Stimulated activated CD4-positive, alpha-beta T cell treated with anti-CD3 and anti-CD28 coated beads, Interleukin-2, amount 100 ng/mL, for 4 hours (primary cell): ENCODE measurements at regions not wholly inside any gene's neighbourhood (a gene's known extent, or its start where the extent isn't known, plus 50 kb on each side); places are given as distances from the start of the nearest gene placed in this dataset.
"Not testable (repeated sequence)": the region's sequence is repeated elsewhere in the genome, so short reads cannot be mapped to it uniquely, and the experiment has no call there.

Source experiments
- DNase-seq: peaks from one replicate; pipeline ENCODE4 v3.0.0-alpha.2; 2020; ENCODE audit warnings: low read depth

DNA sequence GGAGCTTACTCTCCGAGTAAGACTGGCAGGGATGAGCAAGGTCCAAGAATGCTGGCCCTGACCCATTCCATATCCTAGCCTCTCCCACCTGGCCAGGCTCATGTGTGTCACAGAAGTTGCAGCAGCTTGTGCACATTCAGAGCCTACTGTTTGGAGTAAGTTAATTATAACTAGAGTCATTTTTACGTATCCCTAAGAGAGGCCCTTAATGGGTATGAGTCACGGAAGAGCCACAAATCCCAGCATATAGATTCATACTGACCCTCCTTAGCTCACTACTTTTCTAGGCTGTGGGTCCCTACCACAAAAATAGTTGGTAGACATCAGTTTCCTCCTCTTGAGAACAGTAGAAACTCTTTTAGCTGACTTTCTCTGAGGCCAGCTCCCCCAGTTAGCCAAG is 118.3 kb upstream of the FRG1 start:
- no peak for DNase-seq

- no peak for DNase-seq
Observed at GRCh38 chr4:189823591-189823990, 117.1 kb upstream of the FRG1 start.

GRCh38 chr4:189825466-189825865 is 115.2 kb upstream of the FRG1 start:
- no peak for DNase-seq

DNA sequence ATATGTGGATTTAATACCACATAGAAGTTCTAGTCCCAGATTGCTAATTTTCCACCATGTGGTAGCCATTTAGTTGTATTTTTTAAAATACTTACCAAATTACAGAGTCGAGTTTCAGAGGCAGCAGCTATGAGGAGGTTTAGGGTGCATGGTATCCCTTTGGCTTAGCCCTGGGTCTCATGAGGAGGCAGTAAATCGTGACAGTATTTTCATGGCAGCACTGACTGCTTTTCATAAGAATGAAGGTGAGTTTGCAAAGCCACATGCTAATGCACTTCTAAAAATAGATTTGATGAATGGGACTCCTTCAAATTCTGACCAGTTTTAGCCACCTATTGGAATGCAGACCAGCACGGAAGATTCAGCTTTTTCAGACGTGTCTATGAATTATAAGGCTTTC is 114.0 kb upstream of the FRG1 start:
- DNase-seq = no peak

GRCh38 chr4:189828081-189828697 is 112.5 kb upstream of the FRG1 start:
- DNase-seq = no peak

GRCh38 chr4:189832528-189832927 is 108.1 kb upstream of the FRG1 start:
- DNase-seq = no peak

GRCh38 chr4:189834616-189835015 is 106.1 kb upstream of the FRG1 start:
- no peak for DNase-seq

DNA sequence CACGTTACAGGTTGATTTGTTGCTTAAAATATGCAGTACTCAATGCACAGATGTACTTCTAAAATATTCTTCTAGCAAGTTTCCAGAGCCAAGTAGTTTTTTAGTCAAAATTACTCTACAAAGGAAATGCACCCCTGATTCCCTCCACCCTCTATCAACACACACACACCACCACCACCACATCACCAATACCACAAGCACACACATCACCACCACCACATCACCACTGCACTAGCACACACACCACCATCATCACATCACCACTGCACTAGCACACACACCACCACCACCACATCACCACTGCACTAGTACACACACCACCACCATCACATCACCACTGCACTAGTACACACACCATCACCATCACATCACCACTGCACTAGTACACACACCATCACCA is 105.2 kb upstream of the FRG1 start:
- no peak for DNase-seq

DNA sequence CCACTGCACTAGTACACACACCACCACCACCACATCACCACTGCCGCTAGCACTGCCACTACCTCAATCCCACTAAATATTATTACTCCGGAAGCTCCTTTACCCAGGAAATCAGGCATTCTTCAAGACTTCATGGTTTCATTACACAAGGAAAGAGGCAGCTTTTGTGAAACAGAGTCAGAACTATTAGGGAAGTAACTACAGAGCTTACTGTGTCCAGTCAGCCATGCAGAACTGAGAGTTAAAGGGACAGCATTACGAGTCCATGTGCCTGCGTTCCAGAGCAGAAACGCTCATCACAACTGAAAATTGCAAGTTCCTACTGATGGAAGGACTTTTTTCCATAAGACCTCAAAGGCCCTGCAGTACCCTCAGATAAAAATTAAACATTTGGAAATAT is 103.2 kb upstream of the FRG1 start:
- DNase-seq = no peak

DNA sequence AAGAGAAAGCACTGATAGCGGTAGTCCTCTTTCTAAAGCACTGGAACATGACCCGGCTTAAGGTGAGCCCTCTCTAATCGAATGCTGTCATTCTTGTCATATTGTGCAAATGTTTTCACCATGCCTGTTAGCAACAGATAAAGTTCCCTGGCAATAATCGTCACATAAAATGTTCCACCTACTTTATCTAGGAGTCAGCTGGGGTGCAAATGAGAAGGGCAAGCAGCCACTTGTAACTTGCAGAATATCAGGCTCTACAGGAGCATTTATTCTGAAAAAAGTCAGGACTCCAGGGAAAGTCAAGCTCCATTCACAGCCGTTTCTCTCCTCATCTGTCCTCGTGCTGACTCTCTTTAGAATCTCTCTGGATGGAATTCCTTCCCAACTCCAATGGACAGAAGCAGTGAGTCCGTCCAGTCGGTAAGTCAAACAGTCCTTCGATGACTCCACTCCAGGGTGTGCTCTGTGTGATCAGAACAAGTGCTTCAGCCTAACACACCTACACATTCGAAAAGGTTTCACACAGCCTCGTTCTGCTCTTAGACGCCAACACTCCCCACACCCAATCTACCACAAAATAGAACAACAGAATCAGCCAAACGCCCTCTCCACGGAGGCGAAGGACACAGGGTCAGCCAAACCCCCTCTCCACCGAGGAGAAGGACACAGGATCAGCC is 101.7 kb upstream of the FRG1 start:
- no peak for DNase-seq

GRCh38 chr4:189840356-189840755 is 100.3 kb upstream of the FRG1 start:
- no peak for DNase-seq

DNA sequence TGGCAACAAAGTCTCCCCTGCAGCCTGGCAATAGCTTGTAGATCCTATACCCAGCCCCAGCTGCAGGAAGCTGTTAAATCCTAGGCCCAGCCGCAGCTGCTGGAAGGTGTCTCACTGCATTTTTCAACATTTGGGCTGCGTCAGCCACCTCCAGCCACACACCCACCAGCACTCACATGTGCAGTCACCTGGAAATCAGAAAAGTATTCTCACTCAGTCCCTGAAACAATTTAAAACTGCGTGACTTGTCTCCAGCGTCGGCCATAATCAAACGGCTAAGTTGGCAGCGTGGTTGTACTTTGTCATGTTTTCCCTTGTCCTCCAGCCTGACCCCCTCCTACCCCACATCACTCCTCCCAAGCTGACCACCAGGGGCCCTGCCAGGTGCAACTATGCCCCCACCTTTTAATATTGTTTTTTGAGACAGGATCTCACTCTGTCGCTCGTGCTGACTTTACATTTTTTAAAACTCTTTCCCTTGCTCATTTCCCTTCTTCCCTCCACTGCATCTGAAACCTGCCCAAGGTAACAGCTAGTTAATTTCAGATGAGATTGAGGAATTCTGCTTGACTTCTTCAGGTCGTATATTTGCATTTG is 97.2 kb upstream of the FRG1 start:
- no peak for DNase-seq

DNA sequence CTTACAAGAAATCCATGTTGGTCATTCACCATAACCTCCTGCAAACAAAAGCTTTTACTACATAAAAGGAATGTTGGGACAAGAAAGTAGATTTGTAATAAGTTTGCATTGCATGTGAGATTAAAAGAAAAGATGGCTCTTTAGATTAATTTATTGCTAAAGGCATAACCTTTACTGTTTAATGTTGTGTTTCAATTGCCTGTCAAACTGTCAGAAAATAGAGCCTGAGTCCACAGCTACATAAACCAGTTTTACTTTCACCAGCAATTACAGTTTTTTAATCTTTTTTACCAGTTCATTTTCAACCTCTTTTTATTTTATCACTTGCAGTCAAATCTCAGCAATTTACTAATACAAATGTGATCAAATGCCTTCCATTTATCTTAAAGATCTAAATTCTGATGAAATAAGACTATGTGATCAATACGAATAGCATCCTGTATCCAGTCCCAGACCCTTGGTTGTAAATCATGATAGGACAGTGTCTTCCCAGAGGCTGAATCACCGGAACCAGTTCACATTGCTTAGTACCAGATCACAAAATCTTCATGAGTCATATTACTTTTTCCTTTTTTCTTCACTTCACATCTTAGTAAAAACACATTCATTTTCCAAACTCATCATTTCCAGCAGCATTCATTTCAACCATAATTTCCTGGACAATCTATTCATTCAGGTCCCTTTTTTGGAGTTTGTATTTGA is 95.4 kb upstream of the FRG1 start:
- no peak for DNase-seq

DNA sequence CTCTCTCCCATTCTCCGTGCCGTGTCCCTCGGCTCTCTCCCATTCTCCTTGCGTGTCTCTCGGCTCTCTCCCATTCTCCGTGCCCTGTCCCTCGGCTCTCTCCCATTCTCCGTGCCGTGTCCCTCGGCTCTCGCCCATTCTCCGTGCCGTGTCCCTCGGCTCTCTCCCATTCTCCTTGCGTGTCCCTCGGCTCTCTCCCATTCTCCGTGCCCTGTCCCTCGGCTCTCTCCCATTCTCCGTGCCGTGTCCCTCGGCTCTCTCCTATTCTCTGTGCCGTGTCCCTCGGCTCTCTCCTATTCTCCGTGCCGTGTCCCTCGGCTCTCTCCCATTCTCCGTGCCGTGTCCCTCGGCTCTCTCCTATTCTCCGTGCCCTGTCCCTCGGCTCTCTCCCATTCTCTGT is 94.6 kb upstream of the FRG1 start:
- DNase-seq = not testable (repeated sequence)

DNA sequence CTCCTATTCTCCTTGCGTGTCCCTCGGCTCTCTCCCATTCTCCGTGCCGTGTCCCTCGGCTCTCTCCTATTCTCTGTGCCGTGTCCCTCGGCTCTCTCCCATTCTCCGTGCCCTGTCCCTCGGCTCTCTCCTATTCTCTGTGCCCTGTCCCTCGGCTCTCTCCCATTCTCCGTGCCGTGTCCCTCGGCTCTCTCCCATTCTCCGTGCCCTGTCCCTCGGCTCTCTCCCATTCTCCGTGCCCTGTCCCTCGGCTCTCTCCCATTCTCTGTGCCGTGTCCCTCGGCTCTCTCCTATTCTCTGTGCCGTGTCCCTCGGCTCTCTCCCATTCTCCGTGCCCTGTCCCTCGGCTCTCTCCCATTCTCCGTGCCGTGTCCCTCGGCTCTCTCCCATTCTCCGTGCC is 94.1 kb upstream of the FRG1 start:
- not testable (repeated sequence) for DNase-seq

DNA sequence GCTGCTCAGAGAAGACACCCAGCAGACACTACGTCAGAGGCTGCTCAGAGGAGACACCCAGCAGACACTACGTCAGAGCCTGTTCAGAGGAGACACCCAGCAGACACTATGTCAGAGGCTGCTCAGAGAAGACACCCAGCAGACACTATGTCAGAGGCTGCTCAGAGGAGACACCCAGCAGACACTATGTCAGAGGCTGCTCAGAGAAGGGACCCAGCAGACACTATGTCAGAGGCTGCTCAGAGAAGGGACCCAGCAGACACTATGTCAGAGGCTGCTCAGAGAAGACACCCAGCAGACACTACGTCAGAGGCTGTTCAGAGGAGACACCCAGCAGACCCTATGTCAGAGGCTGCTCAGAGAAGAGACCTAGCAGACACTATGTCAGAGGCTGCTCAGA is 92.0 kb upstream of the FRG1 start:
- not testable (repeated sequence) for DNase-seq

DNA sequence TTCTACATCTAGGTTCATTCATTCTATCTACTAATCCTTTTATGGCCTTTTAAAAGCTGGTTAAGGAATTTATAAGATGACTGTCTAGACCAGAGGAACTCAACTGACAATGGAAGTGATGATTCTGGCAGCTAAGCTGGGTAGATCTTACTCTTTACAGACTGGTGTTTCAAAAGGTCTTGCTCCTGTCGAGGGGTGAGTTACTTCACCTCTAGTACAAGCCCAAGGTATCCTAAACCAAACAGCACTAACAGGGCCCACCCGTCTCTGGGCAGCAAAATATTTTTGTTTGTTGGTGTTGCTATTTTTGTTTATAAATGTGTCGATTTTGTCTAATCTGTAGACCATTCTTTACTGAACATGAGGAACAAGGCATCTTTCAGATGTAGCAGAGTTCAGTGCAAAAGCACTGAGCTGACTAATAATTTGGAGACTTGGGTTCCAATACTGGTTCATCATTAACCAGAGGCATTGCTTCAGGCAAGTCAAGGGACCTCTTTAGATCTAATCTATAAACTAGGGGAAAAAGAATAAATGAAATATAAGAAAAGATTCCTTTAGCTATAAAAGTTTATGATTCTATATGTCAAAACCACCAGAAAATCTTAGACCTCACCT is 90.3 kb upstream of the FRG1 start:
- DNase-seq = no peak

GRCh38 chr4:189858435-189858834 is 82.2 kb upstream of the FRG1 start:
- DNase-seq = no peak

DNA sequence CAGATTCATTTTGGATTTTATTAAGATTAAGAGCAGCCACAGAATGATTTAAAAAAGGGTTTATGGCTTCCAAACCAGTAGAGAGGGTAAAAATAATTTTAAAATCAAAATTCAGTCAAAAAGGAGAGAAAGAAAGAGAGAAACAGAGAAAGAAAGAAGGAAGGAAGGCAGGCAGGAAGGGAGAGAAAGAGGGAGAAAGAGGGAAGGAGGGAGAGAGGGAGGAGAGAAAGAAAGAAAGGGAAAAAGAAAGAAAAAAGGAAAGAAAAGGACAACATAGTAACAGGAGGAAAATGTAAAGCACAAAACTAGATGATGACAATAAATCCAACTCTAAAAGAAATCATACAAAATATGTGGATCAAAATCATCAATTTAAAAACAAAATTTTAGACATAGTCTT is 79.6 kb upstream of the FRG1 start:
- no peak for DNase-seq

DNA sequence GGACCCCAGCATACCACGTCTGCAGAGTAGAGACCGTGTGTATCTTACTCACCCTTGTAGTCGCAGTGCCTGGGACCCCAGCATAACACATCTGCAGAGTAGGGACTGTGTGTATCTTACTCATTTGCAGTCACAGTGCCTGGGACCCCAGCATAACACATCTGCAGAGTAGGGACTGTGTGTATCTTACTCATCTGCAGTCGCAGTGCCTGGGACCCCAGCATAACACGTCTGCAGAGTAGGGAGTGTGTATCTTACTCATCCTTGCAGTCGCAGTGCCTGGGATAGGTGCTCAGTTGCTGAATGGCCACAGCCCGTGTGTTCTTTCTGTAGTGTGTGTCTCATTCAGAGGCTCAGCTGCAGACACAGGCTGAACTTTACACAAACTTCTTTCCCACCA is 71.4 kb upstream of the FRG1 start:
- DNase-seq = no peak

DNA sequence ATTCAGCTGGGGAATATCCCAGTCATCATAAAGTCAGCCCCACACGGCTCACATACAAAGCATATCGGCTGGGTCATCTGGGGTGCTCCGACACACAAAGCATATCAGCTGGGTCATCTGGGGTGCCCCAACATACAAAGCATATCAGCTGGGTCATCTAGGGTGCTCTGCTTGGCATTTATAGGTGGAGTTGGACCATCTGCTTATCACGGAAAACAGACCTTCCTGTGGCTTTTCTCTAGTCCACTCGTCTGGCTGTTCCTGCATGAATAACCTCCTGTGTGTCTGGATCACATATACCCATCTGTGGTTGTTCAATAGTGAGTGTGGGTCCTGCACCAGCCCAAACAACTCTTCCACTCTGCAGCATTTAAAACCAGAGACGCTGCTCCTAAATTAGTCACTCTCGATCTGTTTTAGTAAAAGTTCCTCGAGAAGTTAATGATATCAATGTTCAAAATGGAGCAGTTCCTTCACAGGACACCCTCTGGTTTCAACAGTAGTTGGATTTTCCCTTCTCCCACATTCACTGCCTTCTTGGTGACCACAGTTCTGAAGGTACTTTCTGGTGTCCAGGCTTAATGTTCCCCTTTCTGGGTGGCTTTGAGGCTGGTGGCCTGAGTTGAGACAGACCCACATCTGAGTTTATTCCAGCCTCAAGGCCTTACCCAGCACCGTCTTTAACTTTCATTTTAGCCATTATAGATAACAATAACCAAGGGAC is 70.0 kb upstream of the FRG1 start:
- DNase-seq = no peak

- no peak for DNase-seq
Observed at GRCh38 chr4:189874591-189874990, 66.1 kb upstream of the FRG1 start.
